Mesodermal cell (in vitro differentiated cells): ENCODE measurements at regions not wholly inside any gene's neighbourhood (a gene's known extent, or its start where the extent isn't known, plus 50 kb on each side); places are given as distances from the start of the nearest gene placed in this dataset.
A peak's percentile ranks its signal among the peaks of the same experiment; 100 is the strongest.

ENCODE experiments used
- H3K27ac ChIP-seq: 2 replicates; pipeline ENCODE4 v1.7.0; 2013; ENCODE audit warnings: mild to moderate bottlenecking, low read depth, low read length, moderate library complexity; ENCODE audit not compliant: severe bottlenecking
- H3K36me3 ChIP-seq: 2 replicates; pipeline ENCODE4 v1.7.1; 2013; ENCODE audit warnings: mild to moderate bottlenecking, low read length, moderate library complexity; ENCODE audit not compliant: control insufficient read depth, insufficient read depth
- H3K4me1 ChIP-seq: one replicate; pipeline ENCODE4 v1.7.1; 2013; ENCODE audit warnings: mild to moderate bottlenecking, low read length; ENCODE audit not compliant: insufficient read depth, control insufficient read depth, poor library complexity, severe bottlenecking
- H3K4me3 ChIP-seq: 2 replicates; pipeline ENCODE4 v1.7.0; 2013; ENCODE audit warnings: low read length, control low read depth, mild to moderate bottlenecking; ENCODE audit not compliant: insufficient read depth, poor library complexity, severe bottlenecking; ENCODE audit errors: extremely low read depth
- H3K9me3 ChIP-seq: 2 replicates; pipeline ENCODE4 v1.7.1; 2013; ENCODE audit warnings: mild to moderate bottlenecking, low read length, moderate library complexity; ENCODE audit not compliant: control insufficient read depth
- WGBS, 2 experiments: methylation state at CpG; one replicate each; pipeline ENCODE4 v1.1.5; 2013; ENCODE audit warnings: missing lambda C conversion rate in 2 of 2; ENCODE audit not compliant: insufficient coverage in 2 of 2; 5-methylcytosine and 5-hydroxymethylcytosine counted together

- Histone ChIP-seq H3K4me1 (peaks cover 14% of the 10 kb centered on the region), H3K9me3 (no peaks in the 10 kb centered on the region), H3K27ac (no peak overlapping the region), H3K4me3 (peak overlapping the region; percentile 69), H3K36me3 (no peaks in the 10 kb centered on the region)
- 0% methylated on average over 15 to 33 of the region's 45 CpGs for WGBS, 2 experiments
Measured at GRCh38 chr4:71187404-71188155, 151.2 kb upstream of the SLC4A4 start.

GRCh38 chr4:71188156-71188640 lies 150.6 kb upstream of the SLC4A4 start:
- 12 to 16% methylated on average over 5 of the region's 7 CpGs for WGBS, 2 experiments
- no peak overlapping the region for H3K27ac ChIP-seq

DNA sequence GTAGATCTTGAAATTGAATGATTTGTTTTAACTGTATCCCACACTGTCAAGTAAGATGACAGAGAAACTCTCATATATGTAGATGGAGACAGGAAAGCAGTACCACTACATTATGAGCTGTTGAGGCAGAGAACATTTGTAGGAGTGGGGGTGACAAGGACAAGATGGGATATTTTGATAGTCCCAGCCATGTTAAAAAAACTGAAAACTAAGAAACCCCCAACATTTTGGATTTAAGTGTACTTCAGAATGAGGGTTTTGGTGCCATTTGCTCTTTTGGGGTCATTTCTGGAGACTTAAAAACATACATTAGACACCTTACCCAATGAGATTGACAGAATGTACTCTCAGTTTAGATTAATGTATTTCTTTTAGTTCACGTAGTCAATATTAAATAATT lies 149.9 kb upstream of the SLC4A4 start:
- Histone ChIP-seq H3K36me3 (no peaks in the 10 kb centered on the region), H3K4me1 (peaks cover 14% of the 10 kb centered on the region), H3K9me3 (no peaks in the 10 kb centered on the region), H3K27ac (no peak overlapping the region), H3K4me3 (no peak overlapping the region)
- WGBS, 2 experiments = 100% methylated on average over 1 of the region's 1 CpG; no CpG with 5 or more reads in 1 of the 2 experiments

More at GRCh38 chr4:71188156-71188640, 150.6 kb upstream of the SLC4A4 start:
- no peaks in the 10 kb centered on the region for H3K9me3 ChIP-seq
- H3K4me1 ChIP-seq = peaks cover 14% of the 10 kb centered on the region
- peak overlapping the region; percentile 69 for H3K4me3 ChIP-seq
- no peaks in the 10 kb centered on the region for H3K36me3 ChIP-seq

- no peaks in the 10 kb centered on the region for H3K9me3 ChIP-seq
- WGBS, 2 experiments = 90 to 93% methylated on average over 5 to 6 of the region's 6 CpGs
Measured at GRCh38 chr4:71189471-71189870, 149.3 kb upstream of the SLC4A4 start.

DNA sequence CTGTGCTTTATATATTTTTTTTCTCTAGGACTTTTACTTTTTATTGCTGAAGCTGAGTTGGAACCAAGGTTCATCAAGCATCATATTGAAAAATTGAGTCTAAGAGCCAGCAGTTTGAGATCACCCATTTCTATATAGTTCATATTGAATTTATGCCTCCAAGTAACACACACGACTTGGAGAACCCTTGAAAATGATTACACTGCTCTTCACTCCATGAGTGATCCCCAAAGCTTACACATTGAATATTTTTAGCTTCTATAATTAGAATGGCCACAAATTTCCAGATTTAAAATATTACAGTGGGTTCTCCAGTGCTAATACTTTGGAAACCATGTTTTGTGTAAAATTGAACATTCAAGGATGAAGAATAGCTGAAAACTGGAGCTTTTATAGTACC lies 144.4 kb upstream of the SLC4A4 start:
- H3K4me1 ChIP-seq = peaks cover 16% of the 10 kb centered on the region
- no peak overlapping the region for H3K4me3 ChIP-seq
- H3K27ac ChIP-seq = no peak overlapping the region
- no peaks in the 10 kb centered on the region for H3K9me3 ChIP-seq
- no peaks in the 10 kb centered on the region for H3K36me3 ChIP-seq
- 83% methylated on average over 1 of the region's 1 CpG; no CpG with 5 or more reads in 1 of the 2 experiments for WGBS, 2 experiments

More at GRCh38 chr4:71189471-71189870, 149.3 kb upstream of the SLC4A4 start:
- Histone ChIP-seq H3K36me3 (no peaks in the 10 kb centered on the region), H3K27ac (no peak overlapping the region), H3K4me3 (no peak overlapping the region), H3K4me1 (peaks cover 14% of the 10 kb centered on the region)

DNA sequence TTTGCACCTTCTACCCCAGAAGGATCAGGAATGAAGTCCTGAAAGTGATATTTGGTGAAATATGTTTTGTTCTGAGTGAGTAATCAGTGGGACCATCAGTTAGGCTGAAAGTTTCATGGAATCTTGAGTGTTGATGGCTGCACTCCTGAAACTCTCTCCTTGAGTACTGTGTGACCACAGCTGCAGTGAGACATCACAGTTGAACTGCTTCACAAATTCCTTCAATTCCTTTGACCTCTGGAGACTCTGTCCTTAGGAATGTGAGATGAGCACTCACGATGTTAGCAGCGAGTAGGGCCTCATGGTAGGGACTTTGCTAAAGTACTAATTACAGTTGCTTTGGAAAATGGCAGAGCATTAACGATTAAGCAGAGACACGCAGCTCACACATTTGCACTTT lies 142.9 kb upstream of the SLC4A4 start:
- H3K4me3 ChIP-seq = no peak overlapping the region
- no peaks in the 10 kb centered on the region for H3K36me3 ChIP-seq
- H3K27ac ChIP-seq = peak overlapping the region; percentile 60
- WGBS, 2 experiments = 18 to 33% methylated on average over 1 to 3 of the region's 4 CpGs
- H3K4me1 ChIP-seq = peaks cover 16% of the 10 kb centered on the region
- H3K9me3 ChIP-seq = no peaks in the 10 kb centered on the region

- 93% methylated on average over 2 of the region's 2 CpGs; no CpG with 5 or more reads in 1 of the 2 experiments for WGBS, 2 experiments
- Histone ChIP-seq H3K27ac (no peak overlapping the region), H3K4me1 (peaks cover 19% of the 10 kb centered on the region), H3K4me3 (no peak overlapping the region), H3K36me3 (no peaks in the 10 kb centered on the region), H3K9me3 (no peaks in the 10 kb centered on the region)
Measured at GRCh38 chr4:71198958-71199357, 139.9 kb upstream of the SLC4A4 start.

- no peak overlapping the region for H3K27ac ChIP-seq
- H3K4me3 ChIP-seq = no peak overlapping the region
- no peaks in the 10 kb centered on the region for H3K9me3 ChIP-seq
- H3K36me3 ChIP-seq = no peaks in the 10 kb centered on the region
- WGBS, 2 experiments = 75 to 88% methylated on average over 2 of the region's 2 CpGs
- peaks cover 12% of the 10 kb centered on the region for H3K4me1 ChIP-seq
Measured at GRCh38 chr4:71201057-71201456, 137.8 kb upstream of the SLC4A4 start.

DNA sequence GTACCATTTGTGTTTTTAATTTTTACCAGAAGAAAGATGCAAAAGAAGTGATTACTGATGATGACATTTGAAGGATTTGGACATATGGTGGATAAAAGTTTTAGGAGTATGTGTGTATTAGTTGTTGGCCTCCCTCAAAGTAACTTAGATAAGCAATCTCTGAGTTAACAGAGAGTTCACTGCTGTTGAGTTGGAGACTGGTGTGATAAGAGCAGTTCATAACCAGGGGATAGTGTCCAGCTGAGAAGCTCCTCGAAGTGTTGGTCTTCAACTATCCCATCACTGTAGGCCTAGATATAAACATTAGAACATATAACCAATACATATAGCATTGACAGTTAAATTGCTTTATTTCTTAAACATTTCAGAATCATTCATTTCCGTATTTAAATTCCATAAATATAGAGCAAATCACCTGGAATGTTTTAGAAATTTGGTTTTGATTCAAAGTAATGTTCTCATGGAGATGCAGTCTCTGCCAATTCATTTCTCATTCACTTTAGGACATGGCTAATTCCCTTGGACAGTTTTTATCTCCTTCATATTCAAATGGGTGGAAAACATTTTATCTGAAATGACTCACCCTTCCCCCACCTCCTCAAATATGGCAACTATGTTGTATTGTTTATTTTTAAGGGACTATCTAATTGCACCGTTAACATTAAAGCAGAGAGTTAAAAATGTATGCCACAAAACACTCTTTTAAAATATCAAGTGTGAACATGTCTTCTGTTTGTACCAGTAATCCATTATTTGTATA lies 136.8 kb upstream of the SLC4A4 start:
- Histone ChIP-seq H3K4me3 (no peak overlapping the region), H3K36me3 (no peaks in the 10 kb centered on the region), H3K27ac (no peak overlapping the region), H3K4me1 (peaks cover 12% of the 10 kb centered on the region), H3K9me3 (no peaks in the 10 kb centered on the region)
- WGBS, 2 experiments = no CpG with 5 or more reads among the region's 3 CpGs

DNA sequence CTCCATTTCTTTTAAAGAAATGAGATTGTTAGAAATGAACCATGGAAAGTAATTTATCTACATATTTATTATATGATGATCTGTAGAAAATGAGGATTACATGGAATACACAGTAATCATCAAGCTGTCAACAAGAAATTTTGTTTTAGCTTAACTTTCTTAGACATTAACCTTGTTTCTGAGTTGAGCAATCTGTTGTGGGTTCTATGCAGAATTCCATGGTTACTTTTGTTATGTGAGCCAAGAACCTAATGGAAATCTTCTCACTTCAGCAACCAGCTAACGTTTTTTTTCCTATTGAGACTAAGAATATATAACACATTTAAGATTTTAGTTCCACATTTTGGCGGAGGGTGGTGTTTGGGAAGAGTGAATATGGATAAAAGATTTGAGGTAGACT lies 136.1 kb upstream of the SLC4A4 start:
- peaks cover 12% of the 10 kb centered on the region for H3K4me1 ChIP-seq
- no CpG with 5 or more reads among the region's 2 CpGs for WGBS, 2 experiments

More for the DNA sequence above, 136.1 kb upstream of the SLC4A4 start:
- H3K36me3 ChIP-seq = no peaks in the 10 kb centered on the region
- H3K4me3 ChIP-seq = no peak overlapping the region
- H3K27ac ChIP-seq = no peak overlapping the region
- H3K9me3 ChIP-seq = no peaks in the 10 kb centered on the region
